ENCODE measurements at regions not wholly inside any gene's neighbourhood (a gene's known extent, or its start where the extent isn't known, plus 50 kb on each side); places are given as distances from the start of the nearest gene placed in this dataset.

DNA sequence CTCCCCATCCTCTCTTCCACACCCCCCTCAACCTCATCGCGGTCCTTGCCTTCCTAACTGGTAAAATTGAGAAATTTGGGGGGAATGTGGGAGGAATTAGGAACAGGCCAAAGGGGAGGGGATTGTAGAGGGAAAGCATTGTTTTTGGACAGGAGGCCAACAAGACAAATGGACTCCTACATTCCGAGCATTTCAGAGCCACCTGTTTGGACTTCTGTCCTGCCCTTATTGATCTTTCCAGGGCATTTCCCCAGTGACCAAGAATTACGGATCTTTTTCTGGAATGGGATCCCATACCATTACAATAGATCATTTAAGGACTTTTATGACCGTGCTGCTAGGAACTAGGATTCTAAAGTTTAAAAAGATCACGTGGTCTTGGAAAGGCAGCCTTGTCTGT is 221.3 kb upstream of the ASIC2 start:
- TF ChIP-seq, protein P1, sequence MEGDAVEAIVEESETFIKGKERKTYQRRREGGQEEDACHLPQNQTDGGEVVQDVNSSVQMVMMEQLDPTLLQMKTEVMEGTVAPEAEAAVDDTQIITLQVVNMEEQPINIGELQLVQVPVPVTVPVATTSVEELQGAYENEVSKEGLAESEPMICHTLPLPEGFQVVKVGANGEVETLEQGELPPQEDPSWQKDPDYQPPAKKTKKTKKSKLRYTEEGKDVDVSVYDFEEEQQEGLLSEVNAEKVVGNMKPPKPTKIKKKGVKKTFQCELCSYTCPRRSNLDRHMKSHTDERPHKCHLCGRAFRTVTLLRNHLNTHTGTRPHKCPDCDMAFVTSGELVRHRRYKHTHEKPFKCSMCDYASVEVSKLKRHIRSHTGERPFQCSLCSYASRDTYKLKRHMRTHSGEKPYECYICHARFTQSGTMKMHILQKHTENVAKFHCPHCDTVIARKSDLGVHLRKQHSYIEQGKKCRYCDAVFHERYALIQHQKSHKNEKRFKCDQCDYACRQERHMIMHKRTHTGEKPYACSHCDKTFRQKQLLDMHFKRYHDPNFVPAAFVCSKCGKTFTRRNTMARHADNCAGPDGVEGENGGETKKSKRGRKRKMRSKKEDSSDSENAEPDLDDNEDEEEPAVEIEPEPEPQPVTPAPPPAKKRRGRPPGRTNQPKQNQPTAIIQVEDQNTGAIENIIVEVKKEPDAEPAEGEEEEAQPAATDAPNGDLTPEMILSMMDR (IDR thresholded peaks at IDR 0.05), result no peak
- no peak for TF ChIP-seq POLR2A (IDR thresholded peaks at IDR 0.05)
